K562 (cell line): ENCODE measurements at regions not wholly inside any gene's neighbourhood (a gene's known extent, or its start where the extent isn't known, plus 50 kb on each side); places are given as distances from the start of the nearest gene placed in this dataset.

ENCODE experiments used
- ATAC-seq: fragments of 200-7000 bp; cut with Tn5 transposase; 3 replicates; pipeline ENCODE4 v1.9.1; 2020; ENCODE audit warnings: moderate library complexity
- BruUV-seq: library from RNA; stranded (reverse); fragments of 400-500 nt; replicated peaks from 2 replicates; lab custom pipeline; 2021; lab: Mats Ljungman, UMichigan
- CTCF ChIA-PET: fragments of 300-600 bp; formaldehyde crosslinking; extraction: SDS; loops from one replicate; lab custom pipeline; 2021; ENCODE audit warnings: low intra/inter-chr PET ratio; lab: Yijun Ruan, JAX
- POLR2A ChIA-PET: fragments of 300-600, 350-650 bp; sonication (Branson Sonifier 250); formaldehyde crosslinking; extraction: SDS; loops from one replicate; lab custom pipeline; 2021; ENCODE audit warnings: antibody characterized with exemption, inconsistent platforms; lab: Yijun Ruan, JAX
- DNase-seq, 4 experiments: peaks; one replicate each; pipeline versions ENCODE4 v3.0.0 to v3.0.0-alpha.2; 2011 to 2018; ENCODE audit warnings: low spot score in 3 of 4, mixed read lengths in 3 of 4; ENCODE audit errors: extremely low read depth in 1 of 4
- FAIRE-seq: peaks from 2 replicates; lab custom pipeline; 2011; peaks lifted over from hg19 to GRCh38; lab: Jason Lieb, UNC
- H2AFZ ChIP-seq: 2 replicates; pipeline ENCODE4 v1.6.0; 2011; ENCODE audit warnings: low read depth, low read length, control low read depth, inconsistent platforms
- H3K27ac ChIP-seq: fragments of 200-600 bp; 3 replicates; pipeline ENCODE4 v1.8.0; 2011; ENCODE audit warnings: low read depth, mild to moderate bottlenecking, control low read depth, inconsistent platforms, low read length, moderate library complexity, mixed read lengths; ENCODE audit errors: extremely low read depth
- H3K27me3 ChIP-seq, 2 experiments: fragments of 300-600 bp in 1 of 2; 2 replicates in 1 of 2; 3 replicates in 1 of 2; pipeline versions ENCODE4 v1.6.0 to v1.8.0; 2011; ENCODE audit warnings: inconsistent platforms in 2 of 2, low read length in 2 of 2, mild to moderate bottlenecking in 1 of 2, mixed read lengths in 1 of 2, moderate library complexity in 1 of 2; ENCODE audit not compliant: control insufficient read depth in 2 of 2, insufficient read depth in 2 of 2
- H3K36me3 ChIP-seq: fragments of 300-600 bp; 3 replicates; pipeline ENCODE4 v1.8.0; 2011; ENCODE audit warnings: mild to moderate bottlenecking, low read length, inconsistent platforms; ENCODE audit not compliant: control insufficient read depth, insufficient read depth
- H3K4me1 ChIP-seq, 2 experiments: fragments of 200-600 bp in 1 of 2; replicated peaks in 1 of 2; 2 replicates in 1 of 2; 3 replicates in 1 of 2; pipeline versions ENCODE4 v1.5.1 to v1.8.0; 2011; ENCODE audit warnings: inconsistent platforms in 2 of 2, low read length in 2 of 2, mild to moderate bottlenecking in 1 of 2, mixed read lengths in 1 of 2, moderate library complexity in 1 of 2; ENCODE audit not compliant: control insufficient read depth in 2 of 2, insufficient read depth in 2 of 2
- H3K4me2 ChIP-seq: 2 replicates; pipeline ENCODE4 v1.6.1; 2011; ENCODE audit warnings: low read length, control low read depth, inconsistent platforms, mixed read lengths; ENCODE audit not compliant: insufficient read depth
- H3K4me3 ChIP-seq: fragments of 200-600 bp; sonication (generic), shearing (Covaris generic); 2 replicates; pipeline ENCODE4 v1.5.1; 2016; ENCODE audit warnings: control low read depth, inconsistent platforms
- H3K79me2 ChIP-seq: fragments of 200-600 bp; 3 replicates; pipeline ENCODE4 v1.8.0; 2011; ENCODE audit warnings: low read length, inconsistent platforms; ENCODE audit not compliant: control insufficient read depth, insufficient read depth
- H3K9ac ChIP-seq, 2 experiments: 2 replicates each; pipeline versions ENCODE4 v1.6.0 to v1.6.1; 2011; ENCODE audit warnings: low read depth in 2 of 2, low read length in 2 of 2, control low read depth in 1 of 2, inconsistent platforms in 1 of 2, mild to moderate bottlenecking in 1 of 2, mixed read lengths in 1 of 2; ENCODE audit not compliant: insufficient read depth in 1 of 2
- H3K9me1 ChIP-seq: one replicate; pipeline ENCODE4 v1.6.0; 2011; ENCODE audit warnings: inconsistent platforms, mild to moderate bottlenecking, low read length, moderate library complexity; ENCODE audit not compliant: control insufficient read depth, insufficient read depth
- H3K9me3 ChIP-seq: replicated peaks from 2 replicates; pipeline ENCODE4 v1.5.1; 2011; ENCODE audit warnings: low read depth, low read length, inconsistent platforms; ENCODE audit not compliant: control insufficient read depth, insufficient read depth
- H4K20me1 ChIP-seq: replicated peaks from 2 replicates; pipeline ENCODE4 v1.6.1; 2011; ENCODE audit warnings: low read length, inconsistent platforms, mixed read lengths; ENCODE audit not compliant: control insufficient read depth, insufficient read depth
- ZNF121 ChIP-seq: sonication (generic); formaldehyde crosslinking; conservative IDR thresholded peaks from 2 replicates; pipeline ENCODE4 v1.8.0; 2022; ENCODE audit warnings: missing genetic modification reagents
- WGBS: fragments of 100-300 bp; shearing (Covaris generic); methylation state at CpG from one replicate; pipeline ENCODE4 v1.1.6; 2016; ENCODE audit warnings: low coverage, mixed read lengths; ENCODE audit not compliant: insufficient coverage; ENCODE audit errors: missing lambda C conversion rate; 5-methylcytosine and 5-hydroxymethylcytosine counted together
- in situ Hi-C: fragments of 300-500 bp; cut with MboI; formaldehyde crosslinking; loops from 4 replicates; pipeline ENCODE4 v1.15.0; 2018; ENCODE audit warnings: inconsistent platforms, mixed read lengths
- intact Hi-C: fragments of 100-400 bp; cut with micrococcal nuclease; formaldehyde crosslinking; loops from 2 replicates; pipeline ENCODE4 v1.14.2; 2022
- TF ChIP-seq, protein P1 (sequence below): sonication (generic); formaldehyde crosslinking; IDR thresholded peaks from 2 replicates; pipeline ENCODE4 v1.8.1; 2023; ENCODE audit warnings: mild to moderate bottlenecking, missing genetic modification reagents

DNA sequence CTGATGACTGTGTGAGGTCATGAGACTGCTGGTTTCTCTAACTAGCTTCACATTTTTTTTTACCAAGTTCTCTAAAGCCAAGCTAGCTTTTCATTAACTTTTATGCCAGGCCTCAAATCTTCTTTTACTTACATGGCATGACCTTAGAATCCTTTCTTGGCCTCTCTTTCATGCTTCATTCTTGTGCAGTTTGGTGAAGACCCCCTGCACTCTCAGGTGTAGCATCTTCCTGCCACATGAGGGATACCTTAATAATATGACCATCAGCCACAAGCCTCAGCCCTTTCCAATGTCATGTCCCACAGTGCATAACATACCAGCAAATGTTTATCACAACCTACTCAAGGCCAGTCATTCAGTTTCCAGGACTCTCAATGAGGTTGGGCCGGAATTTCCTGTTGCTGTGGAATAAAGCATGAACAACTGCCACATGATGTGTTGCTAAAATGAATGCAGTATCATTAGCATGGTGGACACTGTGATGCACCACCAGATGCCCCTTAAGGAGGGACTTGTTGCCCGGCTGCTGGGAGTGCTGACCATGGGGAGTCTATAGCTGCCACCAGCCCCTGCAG, 72.2 kb downstream of the RIN2 start (continued):
- TF ChIP-seq, protein P1, sequence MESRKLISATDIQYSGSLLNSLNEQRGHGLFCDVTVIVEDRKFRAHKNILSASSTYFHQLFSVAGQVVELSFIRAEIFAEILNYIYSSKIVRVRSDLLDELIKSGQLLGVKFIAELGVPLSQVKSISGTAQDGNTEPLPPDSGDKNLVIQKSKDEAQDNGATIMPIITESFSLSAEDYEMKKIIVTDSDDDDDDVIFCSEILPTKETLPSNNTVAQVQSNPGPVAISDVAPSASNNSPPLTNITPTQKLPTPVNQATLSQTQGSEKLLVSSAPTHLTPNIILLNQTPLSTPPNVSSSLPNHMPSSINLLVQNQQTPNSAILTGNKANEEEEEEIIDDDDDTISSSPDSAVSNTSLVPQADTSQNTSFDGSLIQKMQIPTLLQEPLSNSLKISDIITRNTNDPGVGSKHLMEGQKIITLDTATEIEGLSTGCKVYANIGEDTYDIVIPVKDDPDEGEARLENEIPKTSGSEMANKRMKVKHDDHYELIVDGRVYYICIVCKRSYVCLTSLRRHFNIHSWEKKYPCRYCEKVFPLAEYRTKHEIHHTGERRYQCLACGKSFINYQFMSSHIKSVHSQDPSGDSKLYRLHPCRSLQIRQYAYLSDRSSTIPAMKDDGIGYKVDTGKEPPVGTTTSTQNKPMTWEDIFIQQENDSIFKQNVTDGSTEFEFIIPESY = no peak

DNA sequence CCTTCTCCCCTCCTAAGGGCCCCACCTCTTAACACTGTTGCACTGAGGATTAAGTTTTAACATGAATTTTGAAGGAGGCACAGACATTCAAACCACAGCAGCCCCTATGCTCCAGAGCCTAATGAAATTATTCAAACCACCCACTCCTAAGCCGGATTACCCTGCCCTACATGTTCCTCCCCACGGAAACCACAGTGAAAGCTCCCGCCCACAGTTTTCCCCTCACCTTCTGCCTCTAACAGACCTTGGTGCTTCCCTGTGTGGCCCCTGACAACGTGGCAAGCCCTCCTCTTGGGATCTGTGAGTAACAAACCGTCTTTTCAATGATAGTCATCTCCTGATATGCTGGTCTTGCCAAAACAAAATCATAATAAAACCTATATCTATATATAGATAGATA, 74.8 kb downstream of the RIN2 start:
- H3K4me2 ChIP-seq = no peak overlapping the region
- in situ Hi-C loops (no loop called here), intact Hi-C loops (no loop called here)
- POLR2A ChIA-PET = no interaction called here
- no peaks in the 10 kb centered on the region for H3K9me1 ChIP-seq
- FAIRE-seq = no peak
- H3K4me1 ChIP-seq = no peaks in the 10 kb centered on the region
- no peaks in the 10 kb centered on the region for H3K36me3 ChIP-seq
- no peak overlapping the region for H3K27ac ChIP-seq
- DNase-seq = no peak
- no peaks in the 10 kb centered on the region; the same call in 1 of the 2 replicates for H4K20me1 ChIP-seq
- CTCF ChIA-PET = no interaction called here
- H3K79me2 ChIP-seq = no peaks in the 10 kb centered on the region
- ATAC-seq = no peak
- no peak overlapping the region for H3K4me3 ChIP-seq
- no peak overlapping the region for H3K9ac ChIP-seq
- H3K9me3 ChIP-seq = no peaks in the 10 kb centered on the region
- no TSS peak for BruUV-seq
- TF ChIP-seq ZNF121 (CRISPR knock-in tag) = no peak
- WGBS = 0% methylated on average over 5 of the region's 5 CpGs
- H3K27me3 ChIP-seq = no peaks in the 10 kb centered on the region
- no peak overlapping the region for H2AFZ ChIP-seq
